Left lung (tissue), 4 donors: ENCODE measurements at regions not wholly inside any gene's neighbourhood (a gene's known extent, or its start where the extent isn't known, plus 50 kb on each side); places are given as distances from the start of the nearest gene placed in this dataset.

Experiments
- ATAC-seq: fragments of 200-7000 bp; cut with Tn5 transposase; one replicate; pipeline ENCODE4 v1.9.1; 2020; ENCODE audit warnings: moderate library complexity
- DNase-seq, 4 donors: peaks; one replicate each; pipeline ENCODE4 v3.0.0-alpha.2; 2013 to 2020
- H3K27ac ChIP-seq, 2 donors: fragments of 200-600 bp; sonication (generic) in 1 of 2; one replicate each; pipeline versions ENCODE4 v1.5.0 to v1.8.0; 2020 to 2021
- H3K27me3 ChIP-seq, 2 donors: fragments of 200-600 bp; sonication (generic) in 1 of 2; one replicate each; pipeline versions ENCODE4 v1.5.0 to v1.8.0; 2020 to 2021
- H3K36me3 ChIP-seq, 2 donors: fragments of 200-600 bp; sonication (generic) in 1 of 2; one replicate each; pipeline versions ENCODE4 v1.5.0 to v1.8.0; 2020 to 2021
- H3K4me1 ChIP-seq, 2 donors: fragments of 200-600 bp; one replicate each; pipeline ENCODE4 v1.8.0; 2021
- H3K4me3 ChIP-seq, 2 donors: fragments of 200-600 bp; sonication (generic) in 1 of 2; one replicate each; pipeline versions ENCODE4 v1.5.0 to v1.8.0; 2020 to 2021; ENCODE audit warnings: mild to moderate bottlenecking in 1 of 2
- H3K9me3 ChIP-seq, 2 donors: fragments of 200-600 bp; sonication (generic) in 1 of 2; one replicate each; pipeline versions ENCODE4 v1.5.0 to v1.8.0; 2020 to 2021
- intact Hi-C, 2 donors: fragments of 100-400 bp; cut with DNase I; formaldehyde crosslinking; loops; one replicate each; pipeline versions ENCODE4 v1.11.2 to v1.14.2; 2022
- TF ChIP-seq, protein P1 (sequence below), 2 donors: fragments of 200-600 bp; sonication (generic) in 1 of 2; IDR thresholded peaks; one replicate each; pipeline versions ENCODE4 v1.5.0 to v1.8.0; 2021; ENCODE audit warnings: antibody characterized with exemption in 2 of 2
- donor health status: DM: no; HTN: yes; CAD: no.
- donor health status: DM: no; HTN: no; CAD: no.

DNA sequence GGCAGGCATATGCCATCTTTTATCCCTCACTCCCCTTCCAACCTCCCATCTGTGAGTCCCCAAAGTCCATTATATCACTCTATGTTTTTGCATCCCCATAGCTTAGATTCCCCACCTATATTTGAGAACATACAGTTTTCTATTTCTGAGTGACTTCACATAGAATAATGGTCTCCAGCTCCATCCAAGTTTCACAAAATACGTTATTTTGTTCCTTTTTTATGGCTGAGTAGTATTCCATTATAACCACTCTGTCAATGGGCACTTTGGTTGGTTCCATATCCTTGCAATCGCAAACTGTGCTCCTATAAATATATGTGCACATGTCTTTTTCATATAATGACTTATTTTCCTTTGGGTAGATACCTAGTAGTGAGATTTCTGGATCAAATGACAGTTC, 178.6 kb downstream of the GAS1 start:
- intact Hi-C loops: no loop called here

DNA sequence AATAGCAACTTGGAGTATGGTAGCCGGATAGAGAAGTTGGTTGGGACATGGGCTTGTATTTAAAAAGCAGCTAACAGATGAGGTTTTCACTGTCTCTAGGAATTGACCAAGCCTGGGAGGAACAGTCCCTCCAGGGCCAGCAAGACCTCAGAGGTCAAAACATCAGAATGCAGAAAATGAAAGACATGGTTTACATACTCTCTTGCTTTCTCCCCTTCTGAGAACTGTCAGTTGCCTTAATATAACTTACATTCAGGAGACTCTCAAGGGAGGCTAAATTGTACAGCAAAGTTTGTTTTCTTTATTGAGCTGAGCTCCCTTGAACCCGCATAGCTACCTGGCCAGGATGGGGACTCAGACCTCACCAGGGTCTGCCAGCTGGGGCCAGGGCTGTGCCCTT, 179.3 kb downstream of the GAS1 start:
- TF ChIP-seq, protein P1, sequence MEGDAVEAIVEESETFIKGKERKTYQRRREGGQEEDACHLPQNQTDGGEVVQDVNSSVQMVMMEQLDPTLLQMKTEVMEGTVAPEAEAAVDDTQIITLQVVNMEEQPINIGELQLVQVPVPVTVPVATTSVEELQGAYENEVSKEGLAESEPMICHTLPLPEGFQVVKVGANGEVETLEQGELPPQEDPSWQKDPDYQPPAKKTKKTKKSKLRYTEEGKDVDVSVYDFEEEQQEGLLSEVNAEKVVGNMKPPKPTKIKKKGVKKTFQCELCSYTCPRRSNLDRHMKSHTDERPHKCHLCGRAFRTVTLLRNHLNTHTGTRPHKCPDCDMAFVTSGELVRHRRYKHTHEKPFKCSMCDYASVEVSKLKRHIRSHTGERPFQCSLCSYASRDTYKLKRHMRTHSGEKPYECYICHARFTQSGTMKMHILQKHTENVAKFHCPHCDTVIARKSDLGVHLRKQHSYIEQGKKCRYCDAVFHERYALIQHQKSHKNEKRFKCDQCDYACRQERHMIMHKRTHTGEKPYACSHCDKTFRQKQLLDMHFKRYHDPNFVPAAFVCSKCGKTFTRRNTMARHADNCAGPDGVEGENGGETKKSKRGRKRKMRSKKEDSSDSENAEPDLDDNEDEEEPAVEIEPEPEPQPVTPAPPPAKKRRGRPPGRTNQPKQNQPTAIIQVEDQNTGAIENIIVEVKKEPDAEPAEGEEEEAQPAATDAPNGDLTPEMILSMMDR (IDR thresholded peaks at IDR 0.05): no peak
- Histone ChIP-seq H3K27ac (no peak overlapping the region), H3K9me3 (no peaks in the 10 kb centered on the region), H3K4me1 (peaks cover 0 to 13% of the 10 kb centered on the region in 2 donors), H3K36me3 (no peaks in the 10 kb centered on the region), H3K27me3 (peaks cover 0 to 17% of the 10 kb centered on the region in 2 donors), H3K4me3 (no peak overlapping the region)
- DNase-seq (no peak), ATAC-seq (no peak)
- intact Hi-C loops: no loop called here

More for the DNA sequence above, 178.6 kb downstream of the GAS1 start:
- Histone ChIP-seq H3K36me3 (no peaks in the 10 kb centered on the region), H3K9me3 (no peaks in the 10 kb centered on the region), H3K27ac (no peak overlapping the region), H3K4me1 (peaks cover 0 to 13% of the 10 kb centered on the region in 2 donors), H3K4me3 (no peak overlapping the region), H3K27me3 (peaks cover 0 to 21% of the 10 kb centered on the region in 2 donors)
- ATAC-seq (no peak), DNase-seq (no peak)
- TF ChIP-seq, protein P1 (IDR thresholded peaks at IDR 0.05): no peak

DNA sequence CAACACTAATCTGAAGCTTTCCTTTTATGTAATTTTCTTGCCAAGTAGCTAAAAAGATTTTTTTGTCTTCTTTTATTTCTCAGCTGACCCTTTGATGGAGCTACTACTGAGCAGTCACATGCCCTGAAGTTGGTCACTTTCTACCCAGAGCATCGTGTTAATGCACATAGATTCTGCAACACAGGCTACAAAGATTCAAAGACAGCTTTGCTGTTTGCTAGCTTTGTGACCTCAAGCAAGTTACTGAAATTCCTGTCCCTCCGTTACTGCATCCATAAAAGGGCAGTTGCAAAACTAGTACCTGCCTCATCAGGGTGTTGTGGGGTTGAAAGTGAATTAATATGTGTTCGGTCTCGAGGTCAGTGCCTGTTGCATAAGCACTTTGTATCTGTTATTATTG, 179.9 kb downstream of the GAS1 start:
- intact Hi-C loops: no loop called here
- ATAC-seq (no peak), DNase-seq (no peak)
- TF ChIP-seq, protein P1 (IDR thresholded peaks at IDR 0.05): no peak
- no peaks in the 10 kb centered on the region for H3K36me3 ChIP-seq
- no peak overlapping the region for H3K27ac ChIP-seq
- H3K4me3 ChIP-seq: no peak overlapping the region
- H3K4me1 ChIP-seq: peaks cover 0 to 13% of the 10 kb centered on the region in 2 donors
- H3K9me3 ChIP-seq: no peaks in the 10 kb centered on the region
- H3K27me3 ChIP-seq: peaks cover 0 to 17% of the 10 kb centered on the region in 2 donors

DNA sequence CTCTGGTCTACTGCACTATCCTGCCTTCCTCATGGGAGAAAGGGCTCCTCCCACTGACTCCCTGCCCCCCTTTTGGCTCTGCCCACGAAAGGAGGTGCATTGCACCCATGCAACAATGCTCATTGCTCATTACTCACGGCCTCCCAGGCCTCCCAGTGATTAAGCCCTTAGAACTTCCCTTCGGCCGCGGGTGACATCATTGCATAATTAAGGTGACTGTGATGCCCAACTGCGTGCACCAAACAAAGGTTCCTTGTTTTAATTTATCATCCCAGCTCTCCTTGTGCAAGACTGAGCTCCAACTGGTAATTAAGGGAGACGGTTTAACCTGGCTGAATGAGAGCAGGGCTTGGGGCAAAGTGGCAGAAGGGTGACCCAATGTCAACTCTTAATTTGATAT, 180.4 kb downstream of the GAS1 start:
- peaks cover 0 to 13% of the 10 kb centered on the region in 2 donors for H3K4me1 ChIP-seq
- TF ChIP-seq, protein P1 (IDR thresholded peaks at IDR 0.05): no peak
- no peak overlapping the region for H3K4me3 ChIP-seq
- peaks cover 0 to 16% of the 10 kb centered on the region in 2 donors for H3K27me3 ChIP-seq
- intact Hi-C loops: no loop called here
- no peak overlapping the region for H3K27ac ChIP-seq
- H3K36me3 ChIP-seq: no peaks in the 10 kb centered on the region
- DNase-seq (peak in 1 of 4 donors; percentile 48), ATAC-seq (peak; percentile 19)
- H3K9me3 ChIP-seq: no peaks in the 10 kb centered on the region

DNA sequence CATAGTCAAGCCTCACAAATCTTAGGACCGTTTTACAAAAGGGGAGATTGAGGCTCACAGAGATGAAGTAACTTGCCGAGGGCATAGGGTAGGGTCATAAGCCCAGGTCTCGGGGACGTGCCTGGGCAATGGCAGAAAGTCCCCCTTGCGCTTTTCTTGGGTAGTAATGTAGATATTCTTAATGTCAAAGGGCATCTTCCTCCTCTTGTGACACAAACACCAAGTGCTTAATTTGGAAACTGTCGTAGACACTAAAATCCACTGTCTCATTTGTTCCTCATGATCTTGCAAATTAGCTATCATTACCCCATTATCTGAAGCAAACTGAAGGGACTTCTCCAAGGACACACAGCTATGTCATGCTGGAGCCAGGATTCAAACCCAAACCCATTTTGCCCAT, 180.8 kb downstream of the GAS1 start:
- no peak overlapping the region for H3K27ac ChIP-seq
- DNase-seq: no peak
- TF ChIP-seq, protein P1 (IDR thresholded peaks at IDR 0.05): no peak
- no peaks in the 10 kb centered on the region for H3K9me3 ChIP-seq
- H3K4me3 ChIP-seq: no peak overlapping the region
- peaks cover 0 to 13% of the 10 kb centered on the region in 2 donors for H3K4me1 ChIP-seq
- no peak for ATAC-seq
- peaks cover 0 to 13% of the 10 kb centered on the region in 2 donors for H3K27me3 ChIP-seq
- intact Hi-C loops: no loop called here
- H3K36me3 ChIP-seq: no peaks in the 10 kb centered on the region
